ENCODE measurements at regions not wholly inside any gene's neighbourhood (a gene's known extent, or its start where the extent isn't known, plus 50 kb on each side); places are given as distances from the start of the nearest gene placed in this dataset.

- no peaks in the 10 kb centered on the region for H3K36me3 ChIP-seq
- ATAC-seq (no peak), DNase-seq (no peak)
- in situ Hi-C loops (cut with MboI; ENCODE audit: low sequenced_read_pairs in 4 of 4), result no loop called here
- intact Hi-C loops (cut with DNase I; ENCODE audit: low total_unique reads), result no loop called here
- no peak for TF ChIP-seq CTCF (IDR thresholded peaks at IDR 0.05 in 4 of 5, conservative IDR thresholded peaks at IDR 0.05 in 1 of 5)
- no peak for TF ChIP-seq POLR2A (IDR thresholded peaks at IDR 0.05)
- no peaks in the 10 kb centered on the region for H3K4me1 ChIP-seq
- H3K4me3 ChIP-seq, result no peak overlapping the region
- H3K27ac ChIP-seq, result no peak overlapping the region
- no peaks in the 10 kb centered on the region for H3K9me3 ChIP-seq
- H3K27me3 ChIP-seq, result peaks cover 0 to 13% (median 6%) of the 10 kb centered on the region in 3 donors
These were observed 189.0 kb upstream of the PPP1R26 start for GRCh38 chr9:135290566-135290965.

GRCh38 chr9:135291165-135291564 is 188.4 kb upstream of the PPP1R26 start:
- ATAC-seq (no peak), DNase-seq (no peak)
- in situ Hi-C loops (cut with MboI; ENCODE audit: low sequenced_read_pairs in 4 of 4) (no loop called here), intact Hi-C loops (cut with DNase I; ENCODE audit: low total_unique reads) (no loop called here)
- Histone ChIP-seq H3K36me3 (no peaks in the 10 kb centered on the region), H3K27ac (no peak overlapping the region), H3K4me3 (no peak overlapping the region), H3K9me3 (no peaks in the 10 kb centered on the region), H3K4me1 (no peaks in the 10 kb centered on the region), H3K27me3 (peaks cover 0 to 13% (median 6%) of the 10 kb centered on the region in 3 donors)
- no peak for TF ChIP-seq CTCF (IDR thresholded peaks at IDR 0.05 in 4 of 5, conservative IDR thresholded peaks at IDR 0.05 in 1 of 5)
- TF ChIP-seq POLR2A (IDR thresholded peaks at IDR 0.05), result no peak

GRCh38 chr9:135294836-135295235 is 184.7 kb upstream of the PPP1R26 start:
- DNase-seq (no peak), ATAC-seq (no peak)
- Histone ChIP-seq H3K36me3 (no peaks in the 10 kb centered on the region), H3K9me3 (no peaks in the 10 kb centered on the region), H3K27ac (no peak overlapping the region), H3K4me3 (no peak overlapping the region), H3K4me1 (no peaks in the 10 kb centered on the region), H3K27me3 (peaks cover 11 to 21% (median 17%) of the 10 kb centered on the region in 3 donors)
- no peak for TF ChIP-seq POLR2A (IDR thresholded peaks at IDR 0.05)
- no peak for TF ChIP-seq CTCF (IDR thresholded peaks at IDR 0.05 in 4 of 5, conservative IDR thresholded peaks at IDR 0.05 in 1 of 5)
- intact Hi-C loops (cut with DNase I; ENCODE audit: low total_unique reads) (no loop called here), in situ Hi-C loops (cut with MboI; ENCODE audit: low sequenced_read_pairs in 4 of 4) (no loop called here)

- no peak for ATAC-seq
- H3K4me1 ChIP-seq, result no peaks in the 10 kb centered on the region
- no peak overlapping the region for H3K4me3 ChIP-seq
- H3K36me3 ChIP-seq, result no peaks in the 10 kb centered on the region
- no peaks in the 10 kb centered on the region for H3K9me3 ChIP-seq
- TF ChIP-seq CTCF (IDR thresholded peaks at IDR 0.05 in 4 of 5, conservative IDR thresholded peaks at IDR 0.05 in 1 of 5) (no peak), POLR2A (IDR thresholded peaks at IDR 0.05) (no peak)
- no peak overlapping the region for H3K27ac ChIP-seq
- in situ Hi-C loops (cut with MboI; ENCODE audit: low sequenced_read_pairs in 4 of 4), result no loop called here
- intact Hi-C loops (cut with DNase I; ENCODE audit: low total_unique reads), result no loop called here
- peaks cover 20 to 24% (median 22%) of the 10 kb centered on the region in 3 donors for H3K27me3 ChIP-seq
- no peak for DNase-seq
These were observed 183.9 kb upstream of the PPP1R26 start for GRCh38 chr9:135295551-135296300.

All from gastrocnemius medialis (tissue), 4 donors.